ENCODE measurements at regions not wholly inside any gene's neighbourhood (a gene's known extent, or its start where the extent isn't known, plus 50 kb on each side); places are given as distances from the start of the nearest gene placed in this dataset.

DNA sequence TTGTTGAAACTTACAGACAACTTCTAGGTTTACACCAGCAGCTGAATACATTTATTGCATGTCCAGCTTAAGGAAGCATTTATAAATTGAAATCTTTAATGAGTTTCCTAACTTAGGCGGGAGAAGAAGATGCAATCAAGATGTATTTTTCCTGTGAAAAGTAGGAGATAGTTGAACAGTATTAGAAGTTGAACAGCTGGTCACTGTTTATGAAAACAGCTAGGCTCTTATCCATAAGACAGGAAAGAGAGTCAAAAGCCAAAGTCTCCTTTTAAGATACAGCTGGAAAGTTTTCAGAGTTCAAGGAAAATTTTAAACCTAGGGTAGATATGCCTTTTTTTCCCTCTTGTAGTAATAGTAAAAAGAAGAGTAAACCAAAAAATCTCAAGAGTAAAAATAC, 236.1 kb upstream of the FERD3L start:
- no peaks in the 10 kb centered on the region for H4K20me1 ChIP-seq (ENCODE audit: insufficient read depth)
- TF ChIP-seq, protein P1, sequence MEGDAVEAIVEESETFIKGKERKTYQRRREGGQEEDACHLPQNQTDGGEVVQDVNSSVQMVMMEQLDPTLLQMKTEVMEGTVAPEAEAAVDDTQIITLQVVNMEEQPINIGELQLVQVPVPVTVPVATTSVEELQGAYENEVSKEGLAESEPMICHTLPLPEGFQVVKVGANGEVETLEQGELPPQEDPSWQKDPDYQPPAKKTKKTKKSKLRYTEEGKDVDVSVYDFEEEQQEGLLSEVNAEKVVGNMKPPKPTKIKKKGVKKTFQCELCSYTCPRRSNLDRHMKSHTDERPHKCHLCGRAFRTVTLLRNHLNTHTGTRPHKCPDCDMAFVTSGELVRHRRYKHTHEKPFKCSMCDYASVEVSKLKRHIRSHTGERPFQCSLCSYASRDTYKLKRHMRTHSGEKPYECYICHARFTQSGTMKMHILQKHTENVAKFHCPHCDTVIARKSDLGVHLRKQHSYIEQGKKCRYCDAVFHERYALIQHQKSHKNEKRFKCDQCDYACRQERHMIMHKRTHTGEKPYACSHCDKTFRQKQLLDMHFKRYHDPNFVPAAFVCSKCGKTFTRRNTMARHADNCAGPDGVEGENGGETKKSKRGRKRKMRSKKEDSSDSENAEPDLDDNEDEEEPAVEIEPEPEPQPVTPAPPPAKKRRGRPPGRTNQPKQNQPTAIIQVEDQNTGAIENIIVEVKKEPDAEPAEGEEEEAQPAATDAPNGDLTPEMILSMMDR (conservative IDR thresholded peaks at IDR 0.05; ENCODE audit: low read depth, low read length): no peak
- H3K27ac ChIP-seq: no peak overlapping the region
- H3K4me3 ChIP-seq (IDR thresholded peaks at IDR 0.05; ENCODE audit: insufficient read depth, low read depth, low read length): no peak overlapping the region
- no peak overlapping the region for H2AFZ ChIP-seq (ENCODE audit: low read depth)
- H3K9ac ChIP-seq: no peak overlapping the region
- no peaks in the 10 kb centered on the region for H3K36me3 ChIP-seq (ENCODE audit: insufficient read depth)
- H3K27me3 ChIP-seq (ENCODE audit: insufficient read depth, low read depth): no peaks in the 10 kb centered on the region
- H3K4me1 ChIP-seq (ENCODE audit: low read depth, poor library complexity, severe bottlenecking): no peaks in the 10 kb centered on the region
- H3K4me2 ChIP-seq: no peak overlapping the region
- H3K79me2 ChIP-seq (ENCODE audit: insufficient read depth, low read depth): no peaks in the 10 kb centered on the region

DNA sequence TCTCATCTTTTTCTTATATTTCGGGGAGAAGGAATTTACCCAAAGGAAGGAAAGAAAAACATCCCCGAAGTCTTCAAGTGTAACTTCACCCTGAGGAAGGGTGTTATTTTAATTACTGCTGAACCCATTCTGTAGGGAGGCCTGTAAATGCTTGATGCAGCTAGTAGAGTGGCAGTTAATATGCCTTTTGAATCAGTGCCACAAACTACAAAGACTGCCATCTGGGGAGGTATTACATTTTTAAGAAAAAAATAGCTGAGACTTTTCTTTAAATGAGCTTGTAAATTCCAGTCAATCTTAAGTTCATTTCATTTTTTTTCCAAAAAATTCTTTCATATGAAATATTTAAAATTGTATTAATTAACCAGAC, 233.1 kb upstream of the FERD3L start:
- Histone ChIP-seq H3K36me3 (ENCODE audit: insufficient read depth) (no peaks in the 10 kb centered on the region), H4K20me1 (ENCODE audit: insufficient read depth) (no peaks in the 10 kb centered on the region), H3K27ac (no peak overlapping the region), H3K4me3 (IDR thresholded peaks at IDR 0.05; ENCODE audit: insufficient read depth, low read depth, low read length) (no peak overlapping the region), H2AFZ (ENCODE audit: low read depth) (no peak overlapping the region), H3K4me1 (ENCODE audit: low read depth, poor library complexity, severe bottlenecking) (no peaks in the 10 kb centered on the region), H3K27me3 (ENCODE audit: insufficient read depth, low read depth) (no peaks in the 10 kb centered on the region), H3K4me2 (no peak overlapping the region), H3K79me2 (ENCODE audit: insufficient read depth, low read depth) (no peaks in the 10 kb centered on the region), H3K9ac (no peak overlapping the region)
- TF ChIP-seq, protein P1 (conservative IDR thresholded peaks at IDR 0.05; ENCODE audit: low read depth, low read length): no peak

DNA sequence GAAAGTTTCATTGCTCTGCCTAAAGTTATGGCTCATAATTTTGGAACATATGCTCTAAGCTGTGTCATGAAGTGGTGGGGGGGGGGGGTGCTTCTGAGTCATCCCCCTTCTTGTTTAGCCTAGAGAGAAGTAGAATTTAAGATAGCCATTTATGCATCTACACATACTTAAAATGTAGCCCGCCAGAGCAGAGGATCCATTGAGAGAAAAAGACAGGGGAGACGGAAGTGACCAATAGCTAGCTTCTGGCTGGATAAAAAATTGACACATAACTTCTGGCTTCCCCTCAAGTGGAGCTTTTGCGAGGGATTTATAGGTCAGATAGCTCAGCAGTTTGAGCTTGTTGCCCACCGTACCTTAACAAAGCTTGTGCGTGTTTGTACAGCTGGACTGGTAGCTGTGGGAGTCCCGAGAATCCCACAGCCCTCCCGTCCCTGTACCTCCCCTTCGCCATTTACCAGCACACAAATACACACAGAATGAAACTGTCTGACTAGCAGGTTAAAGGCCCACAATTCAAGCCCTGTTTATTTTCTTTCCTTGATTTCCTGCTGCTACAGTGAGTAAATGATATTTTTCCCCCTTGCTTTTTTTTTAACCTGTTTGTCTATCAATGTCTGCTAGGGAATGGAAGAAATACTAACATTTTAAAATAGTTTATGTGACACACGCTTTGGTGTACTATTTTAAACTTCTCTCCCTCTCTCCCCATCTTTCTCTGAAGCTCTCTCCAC, 232.6 kb upstream of the FERD3L start:
- no peak overlapping the region for H3K4me3 ChIP-seq (IDR thresholded peaks at IDR 0.05; ENCODE audit: insufficient read depth, low read depth, low read length)
- H3K9ac ChIP-seq: no peak overlapping the region
- no peak overlapping the region for H3K4me2 ChIP-seq
- H3K4me1 ChIP-seq (ENCODE audit: low read depth, poor library complexity, severe bottlenecking): no peaks in the 10 kb centered on the region
- H3K79me2 ChIP-seq (ENCODE audit: insufficient read depth, low read depth): no peaks in the 10 kb centered on the region
- H4K20me1 ChIP-seq (ENCODE audit: insufficient read depth): no peaks in the 10 kb centered on the region
- no peak overlapping the region for H2AFZ ChIP-seq (ENCODE audit: low read depth)
- no peaks in the 10 kb centered on the region for H3K27me3 ChIP-seq (ENCODE audit: insufficient read depth, low read depth)
- TF ChIP-seq, protein P1 (conservative IDR thresholded peaks at IDR 0.05; ENCODE audit: low read depth, low read length): no peak
- H3K36me3 ChIP-seq (ENCODE audit: insufficient read depth): no peaks in the 10 kb centered on the region
- no peak overlapping the region for H3K27ac ChIP-seq

DNA sequence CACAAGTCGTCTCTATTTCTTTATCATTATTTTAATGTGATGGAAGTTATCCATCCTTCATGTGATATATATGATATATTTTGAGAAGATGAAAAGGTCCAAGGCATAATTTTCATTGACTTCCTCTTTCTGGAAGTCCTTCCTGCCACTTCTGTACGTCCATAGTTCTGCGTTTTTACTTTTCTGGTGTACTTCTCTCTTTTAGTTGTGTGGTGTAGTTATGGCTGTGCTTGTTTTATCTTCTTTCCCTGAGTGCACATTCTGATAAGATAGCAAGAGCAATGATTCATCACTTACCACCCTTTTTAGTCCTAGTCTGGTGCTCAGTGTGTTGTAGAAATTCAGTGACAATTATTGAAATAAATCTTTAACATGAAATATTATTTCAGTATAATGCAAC, 231.3 kb upstream of the FERD3L start:
- TF ChIP-seq, protein P1 (conservative IDR thresholded peaks at IDR 0.05; ENCODE audit: low read depth, low read length): no peak
- Histone ChIP-seq H3K36me3 (ENCODE audit: insufficient read depth) (no peaks in the 10 kb centered on the region), H3K9ac (no peak overlapping the region), H3K4me2 (no peak overlapping the region), H3K27me3 (ENCODE audit: insufficient read depth, low read depth) (no peaks in the 10 kb centered on the region), H3K4me1 (ENCODE audit: low read depth, poor library complexity, severe bottlenecking) (no peaks in the 10 kb centered on the region), H3K4me3 (IDR thresholded peaks at IDR 0.05; ENCODE audit: insufficient read depth, low read depth, low read length) (no peak overlapping the region), H2AFZ (ENCODE audit: low read depth) (no peak overlapping the region), H3K27ac (no peak overlapping the region), H3K79me2 (ENCODE audit: insufficient read depth, low read depth) (no peaks in the 10 kb centered on the region), H4K20me1 (ENCODE audit: insufficient read depth) (no peaks in the 10 kb centered on the region)

Measured in KMS-11 (cell line).